Activated naive CD4-positive, alpha-beta T cell treated with anti-CD3 and anti-CD28 coated beads, Interleukin-2, amount 50 U/mL, for 72 hours (primary cell): ENCODE measurements at regions not wholly inside any gene's neighbourhood (a gene's known extent, or its start where the extent isn't known, plus 50 kb on each side); places are given as distances from the start of the nearest gene placed in this dataset.

Experiments
- ATAC-seq, 2 donors: fragments of 150-1000 bp; cut with Tn5 transposase; 2 replicates each; pipeline ENCODE4 v1.10.0; 2021; ENCODE audit warnings: mild to moderate bottlenecking in 2 of 2, moderate library complexity in 2 of 2
- DNase-seq, 2 donors: peaks; one replicate each; pipeline ENCODE4 v3.0.0; 2021 to 2022; ENCODE audit warnings: low spot score in 2 of 2
- H3K27ac Mint-ChIP-seq, 2 donors: one replicate each; pipeline ENCODE4 v1.8.0; 2022; ENCODE audit warnings: mild to moderate bottlenecking in 2 of 2, mixed read lengths in 2 of 2
- H3K36me3 Mint-ChIP-seq, 2 donors: one replicate each; pipeline ENCODE4 v1.8.0; 2022; ENCODE audit warnings: mixed read lengths in 2 of 2
- H3K9me3 Mint-ChIP-seq, 2 donors: one replicate each; pipeline ENCODE4 v1.8.0; 2022; ENCODE audit warnings: mixed read lengths in 2 of 2

DNA sequence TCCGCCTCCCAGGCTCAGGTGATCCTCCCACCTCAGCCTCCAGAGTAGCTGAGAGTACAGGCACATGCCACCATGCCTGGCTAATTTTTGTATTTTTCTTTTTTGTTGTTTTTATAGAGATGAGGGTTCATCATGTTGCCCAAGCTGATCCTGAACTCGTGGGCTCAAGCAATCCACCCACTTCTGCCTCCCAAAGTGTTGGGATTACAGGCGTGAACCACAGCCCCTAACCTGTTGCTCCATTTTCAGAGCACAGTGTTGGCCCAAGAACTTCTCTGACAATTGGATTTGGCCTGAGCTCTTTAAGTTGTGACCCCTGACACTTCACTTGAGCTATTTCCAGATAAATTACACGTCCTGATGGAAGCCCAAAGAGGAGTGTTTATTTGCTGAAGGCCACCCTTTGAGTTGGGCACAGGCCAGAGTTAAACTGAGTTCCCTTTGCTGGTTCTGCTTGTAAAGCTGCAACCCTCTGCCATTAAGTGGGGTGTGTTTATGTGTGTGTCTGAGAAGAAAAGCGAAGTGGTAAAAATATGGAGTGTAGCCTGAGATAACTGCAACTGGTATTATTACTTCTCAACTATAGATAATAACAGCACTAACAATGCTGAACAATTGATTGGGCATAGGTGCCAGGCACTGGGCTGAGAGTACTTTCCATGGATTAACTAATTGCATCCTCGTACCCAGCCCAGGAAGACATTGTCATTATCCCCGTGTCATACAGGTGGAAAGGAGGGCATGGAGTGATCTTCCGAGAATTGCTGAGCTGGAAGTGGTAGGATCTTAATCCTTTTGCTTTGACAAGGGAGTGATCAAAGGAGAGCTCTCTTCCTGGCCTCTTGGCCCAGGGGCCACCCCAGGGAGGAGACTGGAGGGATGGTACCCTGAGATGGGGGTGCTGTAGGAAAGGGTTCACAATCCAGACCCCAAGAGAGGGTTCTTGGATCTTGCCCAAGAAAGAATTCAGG is 91.5 kb upstream of the PROK2 start:
- H3K36me3 Mint-ChIP-seq, result no peaks in the 10 kb centered on the region
- no peak for ATAC-seq

DNA sequence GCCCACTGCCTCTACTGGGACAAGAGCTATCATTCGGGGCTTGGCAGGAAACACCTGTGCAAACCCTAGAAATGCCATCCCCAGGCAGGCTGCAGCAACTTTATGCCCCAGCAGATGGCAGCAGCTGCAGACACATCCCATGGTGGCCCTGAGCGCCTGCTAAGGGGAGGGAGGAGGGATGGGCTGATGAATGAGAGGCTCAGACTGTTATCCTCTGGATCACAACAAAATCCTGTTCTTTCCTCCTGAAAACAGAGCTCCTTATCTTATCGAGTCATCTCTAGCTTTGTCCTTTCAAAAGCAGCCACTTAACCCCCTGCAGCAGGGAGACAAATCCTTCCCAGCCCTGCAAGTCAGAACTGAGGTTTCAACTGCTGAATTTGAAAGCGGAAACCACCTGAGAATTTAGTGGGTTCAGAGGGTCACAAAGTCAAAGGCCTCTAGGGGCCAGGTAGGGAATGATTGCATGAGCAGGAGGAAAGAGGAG is 90.6 kb upstream of the PROK2 start:
- H3K36me3 Mint-ChIP-seq, result no peaks in the 10 kb centered on the region
- DNase-seq (peak; percentile 67 to 81), ATAC-seq (peak; percentile 87 to 92)
- no peaks in the 10 kb centered on the region for H3K9me3 Mint-ChIP-seq
- no peak overlapping the region for H3K27ac Mint-ChIP-seq

More for the DNA sequence above, 91.5 kb upstream of the PROK2 start:
- H3K9me3 Mint-ChIP-seq, result no peaks in the 10 kb centered on the region
- no peak overlapping the region for H3K27ac Mint-ChIP-seq
- DNase-seq, result no peak

DNA sequence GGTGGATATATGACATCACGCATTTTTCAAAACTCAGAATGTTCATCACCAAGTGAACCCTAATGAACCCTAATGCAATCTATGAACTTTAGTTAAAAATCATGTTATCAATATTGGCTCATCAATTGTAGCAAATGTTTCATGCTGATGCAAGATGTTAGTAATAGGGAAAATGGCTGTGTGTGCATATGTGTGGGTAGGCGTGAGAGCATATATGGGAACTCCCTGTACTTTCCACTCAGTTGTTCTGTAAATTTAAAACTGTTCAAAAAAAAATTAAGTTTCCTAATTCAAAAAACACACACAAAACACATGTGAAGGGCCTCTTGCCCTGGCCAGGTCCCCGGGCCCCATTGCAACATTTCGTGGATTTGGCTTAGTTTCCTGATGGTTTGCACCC is 89.7 kb upstream of the PROK2 start:
- DNase-seq, result no peak
- ATAC-seq, result peak; percentile 20 to 55
- H3K36me3 Mint-ChIP-seq, result no peaks in the 10 kb centered on the region
- no peak overlapping the region for H3K27ac Mint-ChIP-seq
- no peaks in the 10 kb centered on the region for H3K9me3 Mint-ChIP-seq

GRCh38 chr3:71873093-71873611 is 88.2 kb upstream of the PROK2 start:
- no peaks in the 10 kb centered on the region for H3K36me3 Mint-ChIP-seq
- H3K9me3 Mint-ChIP-seq, result no peaks in the 10 kb centered on the region
- no peak for DNase-seq
- H3K27ac Mint-ChIP-seq, result no peak overlapping the region
- no peak for ATAC-seq

GRCh38 chr3:71872256-71872655 is 87.3 kb upstream of the PROK2 start:
- no peaks in the 10 kb centered on the region for H3K9me3 Mint-ChIP-seq
- H3K36me3 Mint-ChIP-seq, result no peaks in the 10 kb centered on the region
- peak overlapping the region in 1 of 2 donors; percentile 57 for H3K27ac Mint-ChIP-seq
- ATAC-seq (no peak), DNase-seq (no peak)

GRCh38 chr3:71870966-71871512 is 86.1 kb upstream of the PROK2 start:
- no peak overlapping the region for H3K27ac Mint-ChIP-seq
- H3K9me3 Mint-ChIP-seq, result no peaks in the 10 kb centered on the region
- ATAC-seq (no peak), DNase-seq (no peak)
- H3K36me3 Mint-ChIP-seq, result no peaks in the 10 kb centered on the region

GRCh38 chr3:71868876-71869275 is 83.9 kb upstream of the PROK2 start:
- DNase-seq (no peak), ATAC-seq (no peak)
- H3K36me3 Mint-ChIP-seq, result no peaks in the 10 kb centered on the region
- no peaks in the 10 kb centered on the region for H3K9me3 Mint-ChIP-seq
- H3K27ac Mint-ChIP-seq, result no peak overlapping the region

DNA sequence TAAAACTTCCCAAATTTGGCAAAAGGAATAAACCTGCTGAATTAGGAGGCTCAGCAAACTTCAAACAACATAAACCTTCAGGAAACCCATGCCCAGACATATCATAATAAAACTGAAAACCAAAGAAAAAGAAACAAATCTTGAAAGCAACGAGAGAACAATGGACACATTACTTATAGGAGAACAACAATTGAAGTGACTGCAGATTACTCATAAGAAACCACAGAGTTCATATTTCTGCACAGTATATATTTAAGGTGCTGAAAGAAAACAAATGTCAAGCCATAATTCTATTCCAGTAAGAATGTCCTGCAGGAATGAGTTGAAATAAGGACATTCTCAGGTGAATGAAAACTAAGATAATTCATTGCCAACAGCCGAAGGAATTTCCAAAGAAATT is 80.8 kb upstream of the PROK2 start:
- no peak for DNase-seq
- Mint-ChIP-seq H3K27ac (no peak overlapping the region), H3K36me3 (no peaks in the 10 kb centered on the region), H3K9me3 (no peaks in the 10 kb centered on the region)
- peak in 1 of 2 donors; percentile 74 for ATAC-seq

DNA sequence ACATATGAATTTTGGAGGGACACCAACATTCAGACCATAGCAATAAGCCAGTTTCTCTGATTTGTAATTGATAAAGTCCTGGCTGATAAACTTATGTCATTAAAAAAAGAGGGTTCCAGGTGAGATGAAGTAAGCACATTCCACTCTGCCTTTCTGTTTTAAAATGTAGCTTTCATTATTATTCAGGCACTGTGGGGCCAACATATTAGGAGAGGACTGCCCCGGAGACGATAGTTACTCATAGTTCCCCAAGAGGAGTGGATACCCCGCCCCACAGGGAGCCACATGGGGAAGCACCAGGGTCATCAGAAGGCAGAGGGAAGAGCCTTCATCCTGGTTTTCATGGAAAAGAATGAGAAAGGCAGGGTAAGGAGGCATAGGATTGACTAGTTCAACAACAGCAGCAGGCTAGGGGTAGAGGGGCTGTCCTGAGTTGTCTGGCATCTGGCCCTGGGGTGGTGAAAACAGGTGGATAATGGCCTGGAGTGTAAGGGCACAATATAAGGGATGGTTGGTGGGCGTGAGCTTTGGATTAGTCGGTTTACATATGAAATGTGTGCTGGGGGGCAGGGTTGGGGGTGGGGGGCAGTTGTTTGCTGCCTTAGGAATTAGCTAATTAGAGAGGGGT is 78.7 kb upstream of the PROK2 start:
- Mint-ChIP-seq H3K9me3 (no peaks in the 10 kb centered on the region), H3K27ac (no peak overlapping the region), H3K36me3 (no peaks in the 10 kb centered on the region)
- ATAC-seq (no peak), DNase-seq (no peak)

DNA sequence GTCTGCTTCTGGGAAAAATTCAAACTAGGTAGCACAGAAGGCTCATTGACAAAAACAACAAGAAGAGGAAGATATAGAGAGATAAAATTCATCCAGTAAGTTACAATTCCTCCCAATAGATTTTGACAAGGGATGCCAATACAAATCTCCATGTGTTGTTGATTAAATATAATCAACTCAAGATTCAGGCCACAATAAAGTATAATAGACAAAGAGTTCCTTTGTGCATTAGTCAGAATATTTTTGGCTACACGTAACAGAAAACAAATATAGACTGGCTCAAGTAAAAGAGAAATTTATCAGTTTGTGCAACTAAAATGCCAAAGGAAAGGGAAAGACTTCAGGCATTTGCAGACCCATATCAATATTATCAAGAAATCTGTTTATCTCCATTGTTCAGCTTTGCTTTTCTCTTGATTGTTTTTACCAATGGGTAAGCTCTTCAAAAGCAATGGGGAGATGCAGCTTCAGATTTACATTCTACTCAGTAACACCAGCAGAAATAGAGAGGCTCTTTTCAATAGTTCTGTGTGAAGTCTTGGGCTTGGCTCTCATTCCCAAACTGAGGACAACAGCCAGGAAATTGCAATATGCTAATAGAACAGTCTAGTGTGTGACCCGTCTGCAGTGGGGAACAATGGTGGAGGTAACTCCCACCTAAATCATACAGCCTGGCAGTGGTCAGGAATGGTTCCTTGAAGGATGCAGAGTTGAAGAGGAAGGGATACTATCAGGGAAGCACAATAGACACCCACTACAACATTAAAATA is 77.6 kb upstream of the PROK2 start:
- Mint-ChIP-seq H3K9me3 (no peaks in the 10 kb centered on the region), H3K27ac (no peak overlapping the region), H3K36me3 (no peaks in the 10 kb centered on the region)
- DNase-seq (no peak), ATAC-seq (no peak)

GRCh38 chr3:71859123-71859519 is 74.2 kb upstream of the PROK2 start:
- DNase-seq (no peak), ATAC-seq (peak; percentile 50 to 79)
- Mint-ChIP-seq H3K9me3 (no peaks in the 10 kb centered on the region), H3K36me3 (no peaks in the 10 kb centered on the region), H3K27ac (no peak overlapping the region)

DNA sequence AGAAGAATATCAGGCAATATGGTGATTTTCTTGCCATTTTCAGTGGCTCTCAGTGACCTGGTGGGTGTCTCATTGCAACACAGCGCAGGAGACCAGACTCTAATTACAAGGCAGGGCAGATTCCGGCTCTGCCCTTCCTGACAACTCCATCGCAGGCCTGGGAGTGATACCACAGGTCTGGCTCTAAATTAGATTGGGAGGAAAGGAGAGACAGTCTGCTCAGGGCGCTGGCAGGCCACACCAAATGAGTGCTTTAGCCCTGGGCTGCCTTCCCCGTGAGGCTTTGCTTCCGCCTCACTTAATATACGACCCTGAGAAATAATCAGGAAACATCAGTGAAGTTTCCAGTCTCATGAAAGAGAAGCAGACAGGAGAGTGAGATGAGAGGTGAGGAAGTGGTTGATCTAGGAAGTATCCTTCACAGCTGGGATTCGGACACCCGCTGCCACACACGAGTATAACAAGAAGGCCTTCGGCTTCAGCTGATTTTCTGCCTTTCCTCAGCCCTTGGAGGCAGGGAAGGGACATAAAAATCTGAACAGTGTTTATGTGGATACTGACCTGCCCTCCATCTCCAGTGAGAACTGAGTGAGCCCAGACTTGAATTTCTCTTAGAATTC is 73.7 kb upstream of the PROK2 start:
- H3K27ac Mint-ChIP-seq, result no peak overlapping the region

DNA sequence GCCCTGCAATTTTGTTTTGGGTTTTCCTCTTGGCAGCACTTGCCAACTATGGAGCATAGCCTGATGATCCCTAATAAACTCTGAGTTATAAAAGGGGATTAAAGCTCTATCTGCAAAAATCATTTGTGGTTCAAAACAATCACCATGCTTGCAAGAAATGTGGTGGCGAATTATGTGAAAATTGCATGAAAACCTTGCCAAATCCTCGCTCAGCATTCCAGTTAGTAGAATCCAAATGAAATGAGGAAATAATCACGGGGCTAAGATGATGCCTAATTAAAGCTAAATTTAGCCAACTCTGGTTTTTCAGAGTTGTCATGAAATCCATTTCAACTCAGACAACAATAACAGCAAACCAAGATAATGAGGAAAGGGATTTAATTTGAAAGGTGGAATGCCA is 73.0 kb upstream of the PROK2 start:
- no peak for ATAC-seq

More for the DNA sequence above, 73.7 kb upstream of the PROK2 start:
- no peaks in the 10 kb centered on the region for H3K9me3 Mint-ChIP-seq
- H3K36me3 Mint-ChIP-seq, result no peaks in the 10 kb centered on the region
- ATAC-seq (no peak), DNase-seq (no peak)

DNA sequence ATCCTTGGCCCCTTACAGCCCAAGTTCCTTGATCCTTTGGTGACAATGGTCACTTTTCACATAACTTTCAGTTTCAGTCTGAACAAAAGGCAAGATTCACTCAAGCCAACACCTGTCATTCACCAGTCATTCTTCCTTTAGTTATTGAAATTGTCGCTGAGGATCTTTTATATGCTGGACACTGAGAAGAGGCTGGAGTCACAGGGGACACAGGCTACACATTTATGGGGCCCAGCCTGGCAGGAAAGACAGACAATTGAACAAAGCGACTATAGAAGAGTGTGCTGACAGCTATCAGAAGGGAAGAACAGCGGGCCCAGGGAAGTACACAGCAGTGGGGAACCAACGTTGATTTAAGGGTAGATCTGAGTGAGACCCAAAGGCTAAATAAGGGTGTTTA is 69.8 kb upstream of the PROK2 start:
- no peak for DNase-seq
- Mint-ChIP-seq H3K36me3 (no peaks in the 10 kb centered on the region), H3K9me3 (no peaks in the 10 kb centered on the region), H3K27ac (no peak overlapping the region)
- no peak for ATAC-seq

More for the DNA sequence above, 73.0 kb upstream of the PROK2 start:
- Mint-ChIP-seq H3K36me3 (no peaks in the 10 kb centered on the region), H3K27ac (no peak overlapping the region), H3K9me3 (no peaks in the 10 kb centered on the region)
- no peak for DNase-seq

- no peak for DNase-seq
- Mint-ChIP-seq H3K27ac (no peak overlapping the region), H3K36me3 (no peaks in the 10 kb centered on the region), H3K9me3 (no peaks in the 10 kb centered on the region)
- no peak for ATAC-seq
These were observed 69.1 kb upstream of the PROK2 start for GRCh38 chr3:71854096-71854495.

DNA sequence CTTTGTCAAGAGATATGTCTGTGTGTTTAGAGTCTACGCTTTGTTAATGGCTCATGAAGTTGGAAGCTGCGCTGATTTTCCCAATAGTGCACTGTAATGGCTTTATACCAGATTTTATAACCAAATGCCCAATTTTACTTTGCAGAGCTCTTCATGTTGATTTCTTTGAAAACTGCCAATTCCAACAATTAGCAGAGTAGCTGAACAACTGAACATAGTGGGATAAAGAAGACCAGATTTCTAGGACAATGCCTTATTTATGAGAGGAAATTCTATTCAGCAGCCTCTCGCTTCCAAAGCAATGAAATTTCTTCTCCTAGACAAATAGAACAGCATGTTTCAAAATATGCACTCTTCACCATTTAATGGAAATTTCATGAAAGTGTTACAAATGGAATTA is 66.9 kb upstream of the PROK2 start:
- H3K27ac Mint-ChIP-seq, result no peak overlapping the region
- no peaks in the 10 kb centered on the region for H3K9me3 Mint-ChIP-seq
- DNase-seq (no peak), ATAC-seq (no peak)
- H3K36me3 Mint-ChIP-seq, result no peaks in the 10 kb centered on the region
